BJ (cell line): ENCODE measurements at regions not wholly inside any gene's neighbourhood (a gene's known extent, or its start where the extent isn't known, plus 50 kb on each side); places are given as distances from the start of the nearest gene placed in this dataset.

ENCODE experiments used
- CTCF ChIA-PET: fragments of 350-600 bp; formaldehyde crosslinking; extraction: SDS; loops from one replicate; lab custom pipeline; 2021; ENCODE audit warnings: antibody characterized with exemption, inconsistent platforms; lab: Yijun Ruan, JAX
- POLR2A ChIA-PET: fragments of 300-600 bp; sonication (Branson Sonifier 250); formaldehyde crosslinking; extraction: SDS; loops from one replicate; lab custom pipeline; 2021; ENCODE audit warnings: antibody characterized with exemption; lab: Charles Lee
- DNase-seq: peaks from one replicate; pipeline ENCODE4 v3.0.0-alpha.2; 2011; ENCODE audit warnings: low read depth
- H3K27me3 ChIP-seq: 2 replicates; pipeline ENCODE4 v1.6.0; 2011; ENCODE audit warnings: low read length; ENCODE audit not compliant: control insufficient read depth, insufficient read depth
- H3K36me3 ChIP-seq: 2 replicates; pipeline ENCODE4 v1.5.1; 2011; ENCODE audit warnings: low read length; ENCODE audit not compliant: control insufficient read depth, insufficient read depth
- H3K4me3 ChIP-seq: 2 replicates; pipeline ENCODE4 v1.5.1; 2011; ENCODE audit warnings: low read depth, mild to moderate bottlenecking, control low read depth, low read length
- TF ChIP-seq, protein P1 (sequence below): IDR thresholded peaks from 2 replicates; pipeline ENCODE4 v1.5.1; 2011; ENCODE audit warnings: low read depth, mild to moderate bottlenecking, control low read depth, inconsistent platforms, low read length, moderate library complexity; ENCODE audit not compliant: insufficient read depth

DNA sequence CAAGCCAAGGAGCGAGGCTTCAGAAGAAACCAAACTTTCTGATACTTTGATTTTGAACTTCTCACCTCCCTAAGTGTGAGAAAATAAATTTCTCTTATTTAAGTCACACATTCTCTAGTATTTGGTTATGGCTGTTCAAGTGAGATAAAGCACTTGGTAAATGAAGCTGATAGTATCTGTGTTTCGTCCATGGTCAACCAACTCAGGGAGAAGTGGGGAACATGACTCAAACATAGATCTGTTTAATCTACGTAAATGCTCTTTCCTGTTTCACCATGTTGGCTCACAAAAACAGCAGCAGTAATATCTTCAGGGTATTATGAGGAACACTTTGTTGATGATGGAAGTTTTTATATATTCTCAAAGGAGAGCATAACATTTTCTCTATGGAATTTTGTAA, 2167.2 kb upstream of the C9orf72 start:
- TF ChIP-seq, protein P1, sequence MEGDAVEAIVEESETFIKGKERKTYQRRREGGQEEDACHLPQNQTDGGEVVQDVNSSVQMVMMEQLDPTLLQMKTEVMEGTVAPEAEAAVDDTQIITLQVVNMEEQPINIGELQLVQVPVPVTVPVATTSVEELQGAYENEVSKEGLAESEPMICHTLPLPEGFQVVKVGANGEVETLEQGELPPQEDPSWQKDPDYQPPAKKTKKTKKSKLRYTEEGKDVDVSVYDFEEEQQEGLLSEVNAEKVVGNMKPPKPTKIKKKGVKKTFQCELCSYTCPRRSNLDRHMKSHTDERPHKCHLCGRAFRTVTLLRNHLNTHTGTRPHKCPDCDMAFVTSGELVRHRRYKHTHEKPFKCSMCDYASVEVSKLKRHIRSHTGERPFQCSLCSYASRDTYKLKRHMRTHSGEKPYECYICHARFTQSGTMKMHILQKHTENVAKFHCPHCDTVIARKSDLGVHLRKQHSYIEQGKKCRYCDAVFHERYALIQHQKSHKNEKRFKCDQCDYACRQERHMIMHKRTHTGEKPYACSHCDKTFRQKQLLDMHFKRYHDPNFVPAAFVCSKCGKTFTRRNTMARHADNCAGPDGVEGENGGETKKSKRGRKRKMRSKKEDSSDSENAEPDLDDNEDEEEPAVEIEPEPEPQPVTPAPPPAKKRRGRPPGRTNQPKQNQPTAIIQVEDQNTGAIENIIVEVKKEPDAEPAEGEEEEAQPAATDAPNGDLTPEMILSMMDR: no peak
- ChIA-PET CTCF (no interaction called here), POLR2A (no interaction called here)

DNA sequence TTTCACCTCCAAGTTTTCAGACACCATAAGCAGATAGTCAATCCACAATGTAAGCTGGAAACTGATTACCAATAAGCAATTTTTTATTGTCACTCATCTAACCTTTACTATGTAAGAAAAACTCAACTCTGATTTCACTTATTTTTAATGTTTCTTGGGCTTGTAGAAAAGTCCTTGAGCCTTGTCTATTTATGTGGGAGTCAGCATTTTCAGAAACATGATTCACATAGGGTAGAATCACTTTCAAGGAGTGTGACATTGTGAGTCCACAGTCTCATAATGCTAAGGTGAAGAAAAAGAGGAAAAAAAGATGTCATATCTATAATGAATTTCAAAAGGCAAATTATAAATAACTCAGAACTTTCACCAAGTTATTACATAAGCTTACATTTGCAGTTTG, 2167.9 kb upstream of the C9orf72 start:
- Histone ChIP-seq H3K36me3 (no peaks in the 10 kb centered on the region), H3K4me3 (no peak overlapping the region), H3K27me3 (no peaks in the 10 kb centered on the region)
- TF ChIP-seq, protein P1: no peak
- ChIA-PET CTCF (interaction anchor here (1.0 kb wide), 1 partner anchor 14 kb away, joined by 4 read pairs; no protein-coding TSS in a partner anchor), POLR2A (no interaction called here)
- no peak for DNase-seq

More for the DNA sequence above, 2167.2 kb upstream of the C9orf72 start:
- Histone ChIP-seq H3K4me3 (no peak overlapping the region), H3K36me3 (no peaks in the 10 kb centered on the region), H3K27me3 (no peaks in the 10 kb centered on the region)
- DNase-seq: no peak

DNA sequence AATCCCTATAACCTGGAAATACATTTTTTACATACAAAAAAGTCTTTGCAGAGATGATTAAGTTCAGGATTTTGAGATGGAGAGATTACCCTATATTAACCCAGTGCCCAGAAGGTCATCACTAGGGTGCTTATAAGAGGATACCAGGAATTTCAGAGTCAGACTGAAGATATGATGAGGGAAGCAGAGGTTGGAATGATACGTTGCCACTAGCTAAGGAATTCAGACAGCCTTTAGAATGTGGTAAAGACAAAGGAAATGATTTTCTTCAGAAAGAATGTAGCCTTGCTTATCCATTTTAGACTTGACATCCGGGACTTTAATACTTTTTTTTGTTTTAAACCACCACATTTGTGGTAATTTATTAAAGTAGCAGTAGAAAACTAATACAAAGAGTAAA, 2176.8 kb upstream of the C9orf72 start:
- CTCF ChIA-PET: no interaction called here
- no peaks in the 10 kb centered on the region for H3K27me3 ChIP-seq

DNA sequence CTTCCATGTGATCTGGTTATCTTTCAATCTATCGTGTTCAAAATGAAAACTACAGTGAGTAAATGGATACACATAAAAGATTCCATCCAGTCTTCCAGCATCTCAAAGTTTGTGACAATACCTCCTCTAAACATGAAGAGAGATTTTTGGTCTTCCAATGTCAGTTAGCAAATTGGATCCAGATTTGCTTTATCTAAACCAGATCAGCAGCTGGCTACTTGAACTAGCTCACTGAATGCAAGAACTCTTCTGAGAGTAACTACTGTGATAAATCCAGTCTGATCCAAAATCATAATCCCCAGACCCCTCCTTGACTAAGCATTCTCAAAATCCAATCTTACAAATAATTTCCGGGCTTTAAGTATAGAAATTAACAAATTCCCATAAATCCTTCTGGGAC, 2177.9 kb upstream of the C9orf72 start:
- DNase-seq: no peak
- ChIA-PET POLR2A (no interaction called here), CTCF (no interaction called here)
- Histone ChIP-seq H3K36me3 (no peaks in the 10 kb centered on the region), H3K4me3 (no peak overlapping the region), H3K27me3 (no peaks in the 10 kb centered on the region)
- TF ChIP-seq, protein P1: no peak

More for the DNA sequence above, 2176.8 kb upstream of the C9orf72 start:
- no peak for DNase-seq
- Histone ChIP-seq H3K4me3 (no peak overlapping the region), H3K36me3 (no peaks in the 10 kb centered on the region)
- TF ChIP-seq, protein P1: no peak
- POLR2A ChIA-PET: no interaction called here

DNA sequence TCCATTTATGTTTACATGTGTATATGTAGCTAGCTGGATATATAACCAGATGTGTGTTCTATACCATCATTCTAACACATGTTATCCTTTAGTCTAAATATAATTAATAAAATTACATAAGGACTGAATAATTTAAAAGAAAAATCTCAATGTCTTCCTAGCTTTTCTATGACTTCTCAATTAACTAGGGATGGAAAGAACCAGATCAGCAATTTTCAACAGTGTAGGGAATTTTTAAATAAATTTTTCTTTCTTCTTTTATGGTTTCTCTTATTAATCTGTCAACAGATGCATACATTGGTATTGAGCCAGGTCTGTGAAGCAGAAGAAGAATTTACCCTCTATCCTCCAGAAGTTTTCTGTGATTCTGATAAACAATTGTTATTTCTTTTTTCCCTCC, 2180.4 kb upstream of the C9orf72 start:
- no peak overlapping the region for H3K4me3 ChIP-seq
- H3K27me3 ChIP-seq: no peaks in the 10 kb centered on the region
- TF ChIP-seq, protein P1: no peak
- CTCF ChIA-PET: no interaction called here
- no peak for DNase-seq
- no peaks in the 10 kb centered on the region for H3K36me3 ChIP-seq
- POLR2A ChIA-PET: no interaction called here
